HG02571 (cell line): ENCODE measurements at regions not wholly inside any gene's neighbourhood (a gene's known extent, or its start where the extent isn't known, plus 50 kb on each side); places are given as distances from the start of the nearest gene placed in this dataset.

ENCODE experiments used
- ATAC-seq: cut with Tn5 transposase; IDR thresholded peaks from one replicate; pipeline ENCODE4 v1.9.1; 2021; ENCODE audit warnings: mild to moderate bottlenecking, moderate library complexity; ENCODE audit not compliant: unreplicated experiment

- no peak for ATAC-seq
These were observed 963.4 kb downstream of the PCDH17 start for GRCh38 chr13:58594747-58595600.

DNA sequence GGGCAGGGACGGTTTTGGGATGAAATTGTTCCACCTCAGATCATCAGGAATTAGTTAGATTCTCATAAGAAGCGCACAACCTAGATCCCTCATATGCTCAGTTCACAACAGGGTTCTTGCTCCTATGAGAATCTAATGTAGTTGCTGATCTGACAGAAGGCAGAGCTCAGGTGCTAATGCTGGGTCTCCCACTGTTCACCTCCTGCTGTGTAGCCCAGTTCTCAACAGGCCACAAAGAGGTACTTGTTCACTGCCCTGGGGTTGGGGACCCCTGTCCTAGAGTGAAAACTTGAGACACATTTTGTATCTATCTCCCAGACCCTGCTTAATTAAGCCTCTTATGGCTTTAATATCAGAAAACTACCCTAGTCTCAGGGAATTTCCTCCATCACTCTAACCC lies 966.0 kb downstream of the PCDH17 start:
- no peak for ATAC-seq

GRCh38 chr13:58598241-58598640 lies 966.7 kb downstream of the PCDH17 start:
- ATAC-seq, result no peak

DNA sequence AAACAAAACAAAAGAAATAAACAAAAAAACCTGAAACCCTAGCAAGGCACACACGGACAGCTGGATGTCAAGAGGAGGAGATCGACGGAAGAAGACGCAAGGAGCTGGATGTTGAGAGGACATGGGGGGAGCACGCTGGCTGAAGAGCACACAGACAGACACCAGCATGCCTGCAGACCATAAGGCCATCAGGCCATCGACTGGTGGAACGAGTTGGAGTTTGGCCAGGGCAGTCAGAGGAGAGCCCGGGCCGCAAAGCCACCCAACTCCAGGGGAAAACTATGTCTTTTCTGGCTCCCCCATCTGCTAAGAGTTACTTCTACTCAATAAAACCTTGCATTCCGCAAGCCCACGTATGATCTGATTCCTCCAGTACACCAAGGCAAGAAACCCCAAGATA lies 979.6 kb downstream of the PCDH17 start:
- ATAC-seq, result no peak

GRCh38 chr13:58617880-58618665 lies 986.5 kb downstream of the PCDH17 start:
- no peak for ATAC-seq

DNA sequence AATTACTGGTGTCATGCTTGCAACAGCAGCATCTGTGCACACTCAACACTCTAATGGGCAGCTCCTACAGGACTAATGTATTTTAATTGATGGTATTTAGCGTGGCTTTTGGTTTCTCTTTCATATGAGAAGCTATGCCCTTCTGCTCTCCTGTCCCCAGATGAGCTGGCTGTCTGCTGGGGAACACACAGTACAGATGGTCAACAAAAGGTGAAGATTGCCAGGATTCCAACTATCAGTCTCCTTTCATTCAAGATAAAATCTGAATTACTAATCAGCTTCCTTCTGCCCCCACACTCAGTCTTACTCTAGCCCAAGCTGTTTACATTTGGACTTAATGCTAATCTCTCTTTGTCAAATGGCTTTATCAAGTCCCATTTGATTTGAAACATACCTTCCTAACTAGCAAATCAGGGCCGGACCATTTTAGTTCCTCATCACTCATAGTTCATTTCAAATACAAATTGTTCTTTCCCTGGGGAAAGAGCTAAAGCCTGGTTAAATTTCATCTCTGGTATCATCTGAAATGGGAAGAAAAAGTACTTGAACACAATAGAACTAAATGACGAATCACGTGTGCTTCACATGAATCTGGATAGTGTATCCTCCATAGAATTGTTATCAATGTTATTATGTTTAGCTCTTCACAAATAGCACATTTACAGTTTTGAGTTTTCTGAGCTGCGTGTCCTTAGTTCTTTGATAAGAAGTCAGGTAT lies 988.0 kb downstream of the PCDH17 start:
- ATAC-seq, result no peak

DNA sequence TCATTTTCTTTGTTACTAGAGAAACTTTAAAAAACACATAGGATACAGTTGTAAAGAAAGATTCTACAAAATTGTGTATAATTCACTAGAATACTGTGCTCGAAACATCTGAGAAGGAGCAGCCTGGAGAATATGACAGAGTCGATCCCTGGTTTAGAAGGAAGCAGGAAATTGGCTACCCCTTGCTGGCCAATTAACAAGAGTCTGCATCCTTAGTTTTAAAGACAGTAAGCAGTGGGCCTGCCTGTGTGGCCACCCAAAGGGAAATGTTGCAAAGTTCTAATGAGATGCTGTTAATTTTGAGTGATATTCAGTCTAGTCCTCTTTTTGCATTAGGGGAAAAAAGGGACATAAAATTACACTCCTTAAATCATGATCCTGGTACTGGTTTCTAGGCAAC lies 988.6 kb downstream of the PCDH17 start:
- no peak for ATAC-seq

DNA sequence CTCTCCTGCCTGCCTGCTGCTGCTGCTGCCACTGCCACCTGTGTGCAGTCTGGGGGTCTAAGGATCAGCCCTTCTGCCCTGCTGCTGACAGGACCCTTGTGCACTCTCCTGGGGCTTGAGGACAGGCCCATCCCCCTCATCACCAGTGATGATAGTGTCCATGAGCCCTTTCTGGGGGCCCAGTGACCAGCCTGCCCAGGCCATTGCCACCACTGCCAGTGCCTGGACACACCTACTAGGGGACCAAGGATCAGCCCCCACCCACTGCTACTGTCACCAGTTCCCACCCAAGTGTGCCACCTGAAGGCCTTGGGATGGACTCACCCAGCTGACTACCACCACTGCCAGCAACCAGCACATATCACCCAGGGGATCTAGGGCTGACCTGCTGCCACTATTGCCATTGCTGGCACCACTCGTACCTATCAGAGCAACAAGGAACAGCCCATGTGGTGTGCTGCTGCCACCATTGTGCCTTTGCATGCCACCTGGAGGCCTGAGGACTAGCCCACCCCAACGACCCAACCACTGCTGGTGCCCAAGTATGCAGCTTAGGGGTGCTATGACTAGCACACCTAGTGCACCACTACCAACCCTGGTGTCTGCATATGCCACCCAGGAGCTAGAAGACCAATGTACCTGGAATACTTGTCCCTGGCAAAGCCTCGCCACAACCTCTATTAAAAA lies 994.3 kb downstream of the PCDH17 start:
- ATAC-seq, result no peak

DNA sequence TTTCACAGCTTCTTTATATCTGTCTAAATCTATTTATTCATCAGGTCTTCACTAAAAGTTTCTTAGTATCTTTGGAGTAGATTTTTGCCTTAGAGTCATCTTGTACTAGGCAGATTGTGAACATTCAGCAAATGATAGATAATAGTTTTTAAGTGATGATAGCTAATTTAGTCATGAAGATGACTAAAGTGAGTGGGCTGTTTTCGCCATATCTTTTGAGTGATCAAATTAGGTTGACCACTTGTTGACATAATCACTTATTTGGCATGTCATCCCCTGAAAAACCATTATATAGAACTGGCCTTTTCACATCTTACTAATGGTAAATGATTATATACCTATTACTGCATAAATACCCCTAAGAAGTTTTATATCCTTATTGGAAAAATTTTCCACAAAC lies 999.2 kb downstream of the PCDH17 start:
- no peak for ATAC-seq

- ATAC-seq, result no peak
These were observed 1001.7 kb downstream of the PCDH17 start for GRCh38 chr13:58633226-58633625.

GRCh38 chr13:58655086-58655485 lies 1023.5 kb downstream of the PCDH17 start:
- ATAC-seq, result no peak

GRCh38 chr13:58660826-58661225 lies 1029.3 kb downstream of the PCDH17 start:
- no peak for ATAC-seq

DNA sequence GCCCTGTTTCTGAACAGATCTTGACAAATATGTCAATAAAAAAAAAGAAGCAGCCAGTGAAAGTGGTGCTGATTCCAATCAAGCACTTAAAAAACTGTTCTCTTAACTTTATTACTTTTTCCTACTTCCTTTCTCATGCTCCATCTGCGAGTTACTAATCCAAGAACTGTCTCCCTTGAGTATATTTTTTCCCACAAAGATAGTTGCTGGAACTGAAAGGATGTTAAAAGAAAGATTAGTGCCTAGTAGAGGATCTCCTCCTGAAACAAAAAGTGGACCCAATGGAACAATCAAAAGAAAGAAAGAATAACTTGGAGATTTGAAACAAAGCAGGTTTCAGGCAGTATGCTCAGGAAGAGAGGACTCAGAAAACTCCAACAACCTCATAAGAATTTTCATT lies 1034.8 kb downstream of the PCDH17 start:
- no peak for ATAC-seq

GRCh38 chr13:58667096-58667495 lies 1035.6 kb downstream of the PCDH17 start:
- ATAC-seq, result no peak

- ATAC-seq, result no peak
These were observed 1048.6 kb downstream of the PCDH17 start for GRCh38 chr13:58680115-58680514.

DNA sequence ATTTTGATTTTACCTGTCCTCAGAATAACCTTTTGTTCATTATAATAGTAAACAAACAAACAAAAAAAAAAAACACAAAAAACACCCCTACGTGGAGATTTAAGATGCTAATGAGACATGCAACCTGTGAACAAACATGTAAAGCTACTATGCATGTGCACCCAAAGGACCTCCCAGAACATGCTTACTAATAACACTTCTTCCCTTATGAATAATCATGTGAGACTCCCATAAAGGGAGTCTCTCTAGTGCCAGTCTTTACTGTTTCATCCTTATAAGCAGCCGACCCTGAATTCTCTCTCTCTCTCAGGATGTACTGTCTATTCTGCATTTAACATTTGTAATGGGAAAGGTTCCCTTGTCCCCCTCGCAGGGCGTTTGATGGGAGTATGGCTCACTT lies 1051.1 kb downstream of the PCDH17 start:
- ATAC-seq, result no peak

DNA sequence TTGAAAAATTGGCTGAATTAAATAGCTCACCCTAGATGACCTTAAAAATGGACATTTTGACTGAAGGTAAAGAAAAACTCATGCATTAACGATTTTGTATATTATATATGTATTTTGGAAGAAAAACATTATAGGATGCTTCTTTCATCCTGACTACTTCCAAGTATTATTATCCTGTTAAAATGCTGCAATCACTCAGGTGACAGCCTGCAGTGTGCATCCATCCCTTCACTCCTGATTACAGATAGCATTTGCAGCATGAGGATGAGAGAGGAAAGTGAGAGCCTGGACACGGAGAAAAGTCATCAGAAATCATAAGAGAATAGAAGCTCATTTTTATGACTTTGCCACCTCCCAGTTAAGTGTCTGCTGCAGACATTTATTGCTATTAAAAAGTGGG lies 1055.6 kb downstream of the PCDH17 start:
- ATAC-seq, result no peak

- ATAC-seq, result no peak
These were observed 1067.0 kb downstream of the PCDH17 start for GRCh38 chr13:58698531-58698930.

DNA sequence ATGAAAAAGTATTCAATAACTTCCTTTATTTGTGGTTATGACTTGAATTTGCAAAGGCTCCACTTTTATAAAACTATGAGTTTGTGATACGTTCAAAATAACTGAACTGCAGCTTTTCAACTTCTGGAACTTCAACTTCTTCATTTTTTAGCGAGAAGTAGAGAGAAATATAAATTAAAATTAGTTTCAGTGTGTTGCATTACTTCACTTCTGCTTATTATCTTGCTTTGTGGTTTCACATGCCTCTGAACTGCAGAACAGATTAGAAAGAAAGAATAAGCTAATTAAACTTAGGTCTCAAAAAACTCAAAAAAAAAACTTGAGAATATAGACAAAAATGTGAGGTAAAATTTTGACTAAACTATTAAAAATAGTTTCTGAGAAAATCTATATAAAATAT lies 1073.4 kb downstream of the PCDH17 start:
- ATAC-seq, result no peak

DNA sequence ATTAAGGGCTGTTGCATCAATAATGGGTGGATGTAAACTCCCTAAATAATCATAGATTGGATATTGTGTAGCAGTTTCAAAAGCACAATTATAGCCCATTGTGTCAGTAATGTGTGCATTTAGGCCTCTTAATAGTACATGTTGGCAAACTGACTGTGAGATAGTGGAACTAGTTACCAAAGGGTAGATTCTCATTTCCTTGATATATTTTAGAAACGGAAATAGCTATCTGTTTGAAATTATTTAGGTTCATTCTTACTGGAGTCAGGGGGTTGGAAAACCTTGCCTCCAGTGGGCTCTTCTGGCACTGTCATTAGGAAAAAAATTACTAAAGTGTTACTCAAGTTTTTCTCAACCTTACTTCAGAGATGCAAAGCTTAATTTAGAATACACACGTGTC lies 1074.9 kb downstream of the PCDH17 start:
- ATAC-seq, result no peak

DNA sequence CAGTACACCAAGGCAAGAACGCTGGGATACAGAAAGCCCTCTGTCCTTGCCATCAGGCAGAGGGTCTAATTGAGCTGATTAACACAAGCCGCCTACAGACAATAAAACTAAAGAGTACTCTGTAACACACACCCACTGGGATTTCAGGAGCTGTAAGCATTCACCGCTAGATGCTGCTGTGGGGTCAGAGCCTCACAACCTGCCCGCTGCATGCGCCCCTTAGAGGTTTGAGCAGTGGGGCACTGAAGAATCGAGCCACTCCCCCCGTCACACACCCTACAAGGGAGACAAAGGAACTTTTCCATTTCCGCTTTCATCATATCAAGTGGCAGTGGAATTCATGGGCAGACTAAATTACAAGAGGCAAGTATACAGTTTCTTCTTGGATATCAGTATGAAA lies 1080.6 kb downstream of the PCDH17 start:
- no peak for ATAC-seq
